ENCODE measurements at regions not wholly inside any gene's neighbourhood (a gene's known extent, or its start where the extent isn't known, plus 50 kb on each side); places are given as distances from the start of the nearest gene placed in this dataset.

GRCh38 chr1:184828369-184828717 is 73.7 kb upstream of the EDEM3 start:
- TF ChIP-seq CTCF (IDR thresholded peaks at IDR 0.05 in 8 of 11, conservative IDR thresholded peaks at IDR 0.05 in 3 of 11) (no peak), POLR2A (IDR thresholded peaks at IDR 0.05) (no peak)

All from spleen (tissue), 7 donors.